ENCODE measurements at regions not wholly inside any gene's neighbourhood (a gene's known extent, or its start where the extent isn't known, plus 50 kb on each side); places are given as distances from the start of the nearest gene placed in this dataset.
A peak's percentile ranks its signal among the peaks of the same experiment; 100 is the strongest.

DNA sequence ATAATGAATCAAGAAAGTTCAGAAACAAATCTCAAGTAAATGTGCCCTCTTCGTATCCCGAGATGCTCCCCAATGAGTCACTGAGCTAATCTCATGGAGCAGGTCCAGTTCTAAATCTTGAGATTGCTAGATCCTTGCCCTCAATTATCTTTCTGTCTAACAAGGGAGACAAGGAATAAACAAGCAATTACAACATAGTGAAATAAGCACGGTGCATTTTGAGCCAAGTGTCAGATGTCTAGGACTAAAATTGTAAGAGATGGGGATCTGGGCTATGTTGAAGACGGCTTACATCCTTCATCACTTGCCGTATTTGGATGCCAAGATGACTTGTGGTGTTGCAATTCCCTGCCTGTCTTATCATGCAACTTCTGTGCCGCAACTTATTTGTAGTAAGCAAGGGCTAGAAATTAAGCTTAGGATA is 56.5 kb upstream of the ADGRF1 start:
- CTCF ChIA-PET: interaction anchor here (2.0 kb wide), 1 partner anchor 8 kb away, joined by 5 read pairs; no protein-coding TSS in a partner anchor
- no peaks in the 10 kb centered on the region for H3K27me3 Mint-ChIP-seq
- H3K4me3 Mint-ChIP-seq: no peak overlapping the region
- H3K27ac Mint-ChIP-seq: no peak overlapping the region
- POLR2A ChIA-PET: no interaction called here
- H3K9me3 Mint-ChIP-seq: no peaks in the 10 kb centered on the region
- H3K4me1 Mint-ChIP-seq: no peaks in the 10 kb centered on the region
- H3K36me3 Mint-ChIP-seq (ENCODE audit: low read depth): no peaks in the 10 kb centered on the region
- DNase-seq: no peak

DNA sequence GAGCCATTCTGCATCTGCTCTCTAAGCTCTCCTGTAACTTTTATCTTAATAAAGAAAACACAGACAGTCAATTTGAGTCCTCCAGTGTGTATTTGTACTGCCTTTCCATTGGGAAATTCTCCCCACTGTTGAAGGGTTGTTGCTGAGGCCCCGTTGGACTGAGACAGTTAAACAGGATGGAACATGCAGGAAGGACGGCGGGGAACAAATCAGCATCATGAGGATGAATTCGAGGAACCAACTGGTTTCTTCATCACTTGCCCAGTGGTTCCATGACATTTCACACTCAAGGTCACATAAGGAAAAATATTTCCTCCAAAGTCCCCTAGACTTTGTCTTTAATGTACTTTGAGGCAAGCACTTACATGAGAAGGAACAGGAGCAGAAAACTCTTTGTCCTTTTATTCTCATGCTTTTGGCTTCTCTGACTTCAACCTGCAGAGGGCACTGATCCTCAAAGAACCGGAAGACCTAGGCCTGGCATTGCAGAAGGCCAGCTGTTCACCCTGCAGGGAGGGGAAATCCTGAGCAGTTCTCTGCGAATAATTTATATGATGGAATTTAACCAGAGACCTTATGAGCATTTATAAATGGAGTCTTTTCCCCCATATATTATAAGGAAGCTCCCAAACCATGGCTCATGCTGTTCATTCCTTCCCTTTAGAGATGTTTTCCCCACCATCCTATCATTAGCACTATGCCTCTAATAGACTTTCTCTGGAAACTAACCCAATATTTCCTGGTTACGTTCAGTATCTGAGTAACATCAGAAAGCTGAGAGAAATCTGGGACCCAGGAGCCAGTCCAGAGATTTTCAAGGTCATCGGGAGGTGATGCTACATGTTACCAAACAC is 55.2 kb upstream of the ADGRF1 start:
- Mint-ChIP-seq H3K27me3 (no peaks in the 10 kb centered on the region), H3K27ac (no peak overlapping the region), H3K36me3 (ENCODE audit: low read depth) (no peaks in the 10 kb centered on the region), H3K4me3 (no peak overlapping the region), H3K9me3 (no peaks in the 10 kb centered on the region), H3K4me1 (no peaks in the 10 kb centered on the region)
- CTCF ChIA-PET: interaction anchor here (0.9 to 2.0 kb wide), 4 partner anchors 9 to 215 kb away, joined by 3 to 5 read pairs (median 4); no protein-coding TSS in a partner anchor
- POLR2A ChIA-PET: no interaction called here
- peak; percentile 18 for DNase-seq

DNA sequence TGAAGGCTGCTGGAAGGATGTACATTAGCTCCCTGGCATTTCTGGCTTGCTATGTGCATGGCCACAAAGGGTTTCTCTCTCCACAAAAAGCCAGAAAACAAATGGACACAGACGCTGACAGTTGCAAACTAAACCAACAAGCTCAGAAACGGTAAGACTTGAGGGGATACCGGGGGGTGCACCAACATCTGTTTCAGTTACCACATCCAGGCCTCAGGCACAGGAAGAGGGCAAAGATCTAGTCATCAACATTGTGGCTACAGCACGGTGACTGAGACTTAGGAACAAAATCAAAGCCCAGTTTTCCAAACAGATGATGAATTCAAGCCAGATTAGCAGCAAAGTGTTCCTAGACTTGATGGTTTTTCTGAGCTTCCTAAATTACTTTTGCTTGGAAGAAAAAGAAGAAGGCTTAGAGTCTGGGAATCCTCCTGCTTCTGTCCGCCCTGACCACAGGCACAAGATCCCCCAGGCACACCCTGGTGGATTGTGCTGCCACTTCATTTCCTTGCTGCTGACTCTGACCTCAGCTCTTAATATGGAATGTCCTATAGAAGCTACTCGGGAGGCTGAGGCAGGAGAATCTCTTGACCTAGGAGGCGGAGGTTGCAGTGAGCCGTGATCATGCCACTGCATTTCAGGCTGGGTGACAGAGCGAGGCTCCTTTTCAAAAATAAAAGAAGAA is 54.2 kb upstream of the ADGRF1 start:
- no peaks in the 10 kb centered on the region for H3K36me3 Mint-ChIP-seq (ENCODE audit: low read depth)
- H3K27ac Mint-ChIP-seq: no peak overlapping the region
- no peak overlapping the region for H3K4me3 Mint-ChIP-seq
- no peaks in the 10 kb centered on the region for H3K9me3 Mint-ChIP-seq
- CTCF ChIA-PET: interaction anchor here (0.9 to 2.0 kb wide), 4 partner anchors 10 to 216 kb away, joined by 3 to 5 read pairs (median 4); no protein-coding TSS in a partner anchor
- POLR2A ChIA-PET: no interaction called here
- DNase-seq: no peak
- no peaks in the 10 kb centered on the region for H3K4me1 Mint-ChIP-seq
- no peaks in the 10 kb centered on the region for H3K27me3 Mint-ChIP-seq

DNA sequence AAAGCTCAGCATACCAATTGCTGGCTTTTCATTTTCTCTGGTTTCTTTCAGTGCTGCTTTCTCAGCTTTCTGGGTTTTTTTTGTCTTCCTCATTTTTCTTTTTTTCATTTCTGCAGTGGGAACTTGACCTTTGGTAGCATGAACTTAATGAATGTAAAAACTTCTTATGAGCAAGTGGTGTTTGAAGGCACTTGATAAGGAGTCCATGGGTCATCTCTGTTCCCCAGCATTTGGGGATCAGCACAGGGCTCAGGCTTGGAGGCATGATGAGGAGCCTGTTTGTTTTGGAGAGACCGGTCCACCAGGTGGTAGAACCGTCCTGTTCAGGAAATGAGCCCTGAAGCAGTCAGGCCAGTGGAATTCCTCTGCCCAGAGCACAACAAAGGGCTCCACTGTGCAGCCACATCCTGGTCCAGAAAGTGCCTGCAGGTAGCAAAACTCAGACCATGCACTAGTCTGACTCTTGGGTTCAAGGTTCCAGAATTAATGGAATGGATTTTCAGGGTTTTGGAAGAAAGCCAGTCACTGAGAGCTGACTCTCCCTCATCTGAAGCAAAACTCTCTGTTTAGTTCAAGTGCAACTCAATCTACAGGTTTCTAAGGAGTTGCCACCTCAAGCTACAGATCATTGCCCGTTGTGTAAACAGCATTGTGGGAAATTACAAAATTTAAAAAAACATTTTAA is 52.3 kb upstream of the ADGRF1 start:
- H3K36me3 Mint-ChIP-seq (ENCODE audit: low read depth): no peaks in the 10 kb centered on the region
- no peaks in the 10 kb centered on the region for H3K9me3 Mint-ChIP-seq
- H3K4me1 Mint-ChIP-seq: no peaks in the 10 kb centered on the region
- H3K27ac Mint-ChIP-seq: no peak overlapping the region
- no peak overlapping the region for H3K4me3 Mint-ChIP-seq
- no peak for DNase-seq
- no peaks in the 10 kb centered on the region for H3K27me3 Mint-ChIP-seq
- ChIA-PET POLR2A (no interaction called here), CTCF (no interaction called here)

DNA sequence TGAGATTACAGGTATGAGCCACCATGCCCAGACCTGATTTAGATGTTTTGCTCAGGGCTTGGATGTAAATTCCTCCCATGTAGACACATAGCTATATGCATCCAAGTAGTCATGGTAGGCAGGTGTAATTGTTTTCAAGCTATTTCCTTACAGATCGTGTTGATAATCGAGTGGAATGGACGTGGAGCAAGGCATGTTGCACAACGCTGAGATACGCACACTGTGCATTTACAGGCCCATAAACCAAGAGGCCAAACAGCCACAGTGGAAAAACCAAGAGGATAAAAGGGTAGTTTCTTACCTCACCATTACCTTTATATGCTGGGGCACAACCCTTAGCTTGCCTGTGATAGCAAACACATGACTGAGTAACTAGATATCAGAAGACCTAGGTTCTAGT is 51.0 kb upstream of the ADGRF1 start:
- DNase-seq: no peak
- no peaks in the 10 kb centered on the region for H3K4me1 Mint-ChIP-seq
- H3K27me3 Mint-ChIP-seq: no peaks in the 10 kb centered on the region
- no peaks in the 10 kb centered on the region for H3K9me3 Mint-ChIP-seq
- H3K27ac Mint-ChIP-seq: no peak overlapping the region
- CTCF ChIA-PET: no interaction called here
- H3K36me3 Mint-ChIP-seq (ENCODE audit: low read depth): no peaks in the 10 kb centered on the region
- POLR2A ChIA-PET: no interaction called here
- no peak overlapping the region for H3K4me3 Mint-ChIP-seq

DNA sequence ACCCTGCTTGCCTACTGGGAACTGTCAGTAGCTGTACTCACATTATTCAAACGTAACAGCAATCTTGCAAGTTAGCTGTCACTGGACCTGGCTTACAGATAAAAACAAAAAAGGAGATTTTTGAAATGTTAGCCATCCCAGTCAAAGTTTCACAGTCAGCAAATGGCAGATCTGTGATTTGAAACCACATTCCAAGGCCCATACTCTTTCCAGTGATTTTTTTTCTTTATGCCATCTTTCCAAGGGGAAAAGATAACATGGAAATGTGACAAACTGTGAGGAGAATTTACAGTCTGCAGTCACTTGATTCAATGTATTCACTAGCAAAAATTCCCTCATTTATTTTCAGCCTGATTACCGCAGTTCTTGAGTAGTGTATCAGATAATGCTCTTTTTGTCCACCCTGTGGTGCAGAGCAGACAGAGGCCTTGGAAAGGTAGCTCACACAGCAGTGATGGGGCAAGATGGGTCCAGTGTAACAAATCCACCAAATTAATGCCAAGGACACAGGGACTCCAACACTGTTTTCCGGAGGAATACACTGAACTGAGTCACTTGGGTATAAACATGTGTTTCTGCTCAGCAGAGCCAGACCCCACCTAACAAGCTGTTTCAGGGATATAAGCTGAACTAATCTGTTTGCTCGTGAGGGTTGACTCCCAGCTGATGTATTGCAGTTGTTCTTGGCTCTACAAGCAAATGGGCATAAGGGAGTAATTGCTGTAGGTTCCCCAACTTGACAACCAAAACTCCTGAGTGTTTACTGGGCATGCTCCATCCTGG is 49.9 kb upstream of the ADGRF1 start:
- H3K4me1 Mint-ChIP-seq: no peaks in the 10 kb centered on the region
- H3K4me3 Mint-ChIP-seq: no peak overlapping the region
- DNase-seq: no peak
- H3K27me3 Mint-ChIP-seq: no peaks in the 10 kb centered on the region
- no peaks in the 10 kb centered on the region for H3K36me3 Mint-ChIP-seq (ENCODE audit: low read depth)
- no peaks in the 10 kb centered on the region for H3K9me3 Mint-ChIP-seq
- ChIA-PET CTCF (no interaction called here), POLR2A (no interaction called here)
- H3K27ac Mint-ChIP-seq: no peak overlapping the region

Measured in activated CD4-positive, alpha-beta memory T cell treated with anti-CD3 and anti-CD28 coated beads, Interleukin-2, amount 10 ng/mL, durations not matched to agents 7 days and 5 days (primary cell).